H1 (cell line): ENCODE measurements at regions not wholly inside any gene's neighbourhood (a gene's known extent, or its start where the extent isn't known, plus 50 kb on each side); places are given as distances from the start of the nearest gene placed in this dataset.

Experiments used
- CTCF ChIA-PET: fragments of 300-600 bp; sonication (Branson Sonifier 250); formaldehyde crosslinking; loops from one replicate; lab custom pipeline; 2021; ENCODE audit not compliant: partially characterized antibody; lab: Charles Lee
- POLR2A ChIA-PET: fragments of 300-600 bp; sonication (Branson Sonifier 250); formaldehyde crosslinking; loops from one replicate; lab custom pipeline; 2021; ENCODE audit warnings: inconsistent platforms; ENCODE audit not compliant: partially characterized antibody; lab: Charles Lee
- DNase-seq, 2 experiments: peaks; one replicate each; pipeline versions ENCODE4 v3.0.0 to v3.0.0-alpha.2; 2010 to 2022; ENCODE audit warnings: low spot score in 2 of 2, low read depth in 1 of 2, mixed read lengths in 1 of 2
- FAIRE-seq: peaks from 2 replicates; lab custom pipeline; 2011; peaks lifted over from hg19 to GRCh38; lab: Jason Lieb, UNC
- H2AFZ ChIP-seq: 2 replicates; pipeline ENCODE4 v1.8.1; 2012; ENCODE audit warnings: low read length, inconsistent platforms
- H2AK5ac ChIP-seq: 2 replicates; pipeline ENCODE4 v1.6.1; 2013; ENCODE audit warnings: low read depth, low read length
- H2BK120ac ChIP-seq: replicated peaks from 2 replicates; pipeline ENCODE3; 2013; ENCODE audit warnings: low read depth, low read length, inconsistent platforms
- H2BK12ac ChIP-seq: 2 replicates; pipeline ENCODE4 v1.6.1; 2013; ENCODE audit warnings: low read depth, low read length
- H2BK15ac ChIP-seq: 2 replicates; pipeline ENCODE4 v1.6.1; 2013; ENCODE audit warnings: low read length
- H2BK20ac ChIP-seq: 2 replicates; pipeline ENCODE4 v1.6.1; 2013; ENCODE audit warnings: low read length
- H2BK5ac ChIP-seq: 2 replicates; pipeline ENCODE4 v1.6.1; 2013; ENCODE audit warnings: low read depth, low read length
- H3K14ac ChIP-seq: 2 replicates; pipeline ENCODE4 v1.6.1; 2013; ENCODE audit warnings: inconsistent platforms; ENCODE audit not compliant: insufficient read length
- H3K18ac ChIP-seq: 2 replicates; pipeline ENCODE4 v1.6.1; 2013; ENCODE audit warnings: low read length; ENCODE audit errors: extremely low read depth
- H3K23ac ChIP-seq: 2 replicates; pipeline ENCODE4 v1.6.1; 2013; ENCODE audit warnings: inconsistent platforms; ENCODE audit not compliant: insufficient read length
- H3K23me2 ChIP-seq: 2 replicates; pipeline ENCODE4 v1.6.1; 2013; ENCODE audit warnings: low read depth, low read length
- H3K27ac ChIP-seq: 2 replicates; pipeline ENCODE4 v1.6.1; 2011; ENCODE audit warnings: low read depth, low read length, inconsistent platforms
- H3K27me3 ChIP-seq, 4 experiments: replicated peaks in 1 of 4; 1 replicate in 1 of 4; 2 replicates in 3 of 4; pipeline versions ENCODE4 v1.6.1 to v1.8.1; 2011 to 2013; ENCODE audit warnings: low read length in 3 of 4, mild to moderate bottlenecking in 3 of 4, inconsistent platforms in 2 of 4, mixed read lengths in 2 of 4, moderate library complexity in 1 of 4; ENCODE audit not compliant: control insufficient read depth in 3 of 4, insufficient read depth in 3 of 4; ENCODE audit errors: extremely low read depth in 1 of 4
- H3K36me3 ChIP-seq, 4 experiments: 2 replicates each; pipeline versions ENCODE4 v1.6.1 to v1.8.1; 2011 to 2013; ENCODE audit warnings: mild to moderate bottlenecking in 4 of 4, low read length in 3 of 4, moderate library complexity in 2 of 4, control low read depth in 1 of 4, inconsistent platforms in 1 of 4; ENCODE audit not compliant: insufficient read depth in 4 of 4, control insufficient read depth in 2 of 4
- H3K4ac ChIP-seq: replicated peaks from 2 replicates; pipeline ENCODE3; 2013; ENCODE audit warnings: low read length, low read depth, mixed read lengths, inconsistent platforms; ENCODE audit not compliant: insufficient read length
- H3K4me1 ChIP-seq, 4 experiments: replicated peaks in 1 of 4; 1 replicate in 1 of 4; 2 replicates in 3 of 4; pipeline versions ENCODE4 v1.6.1 to v1.8.1; 2011 to 2013; ENCODE audit warnings: low read length in 3 of 4, inconsistent platforms in 2 of 4, mixed read lengths in 1 of 4; ENCODE audit not compliant: insufficient read depth in 4 of 4, control insufficient read depth in 3 of 4
- H3K4me2 ChIP-seq, 2 experiments: 2 replicates each; pipeline versions ENCODE4 v1.6.1 to v1.8.1; 2011 to 2013; ENCODE audit warnings: low read depth in 2 of 2, low read length in 2 of 2, control low read depth in 1 of 2, inconsistent platforms in 1 of 2, mild to moderate bottlenecking in 1 of 2; ENCODE audit not compliant: insufficient read depth in 1 of 2
- H3K4me3 ChIP-seq, 4 experiments: fragments of 200-600, 300-600 bp in 1 of 4; sonication (generic), shearing (Covaris generic), sonication (Bioruptor Twin) in 1 of 4; 2 replicates each; pipeline versions ENCODE4 v1.5.1 to v1.8.1; 2011 to 2016; ENCODE audit warnings: low read length in 4 of 4, low read depth in 3 of 4, control low read depth in 2 of 4, inconsistent platforms in 2 of 4, mild to moderate bottlenecking in 2 of 4, mixed read lengths in 1 of 4, moderate library complexity in 1 of 4; ENCODE audit not compliant: insufficient read depth in 2 of 4; ENCODE audit errors: extremely low read depth in 1 of 4
- H3K56ac ChIP-seq: replicated peaks from 2 replicates; pipeline ENCODE3; 2013; ENCODE audit warnings: low read depth, mild to moderate bottlenecking, mixed read lengths, low read length, inconsistent platforms; ENCODE audit not compliant: insufficient read length
- H3K79me1 ChIP-seq: 2 replicates; pipeline ENCODE4 v1.6.1; 2013; ENCODE audit warnings: low read depth, low read length, control low read depth
- H3K79me2 ChIP-seq, 2 experiments: 2 replicates each; pipeline versions ENCODE4 v1.6.1 to v1.8.1; 2012 to 2013; ENCODE audit warnings: low read length in 2 of 2, mild to moderate bottlenecking in 2 of 2, inconsistent platforms in 1 of 2; ENCODE audit not compliant: insufficient read depth in 2 of 2, control insufficient read depth in 1 of 2
- H3K9ac ChIP-seq, 4 experiments: replicated peaks in 1 of 4; 1 replicate in 1 of 4; 2 replicates in 3 of 4; pipeline versions ENCODE4 v1.6.1 to v1.8.1; 2011 to 2013; ENCODE audit warnings: low read depth in 3 of 4, low read length in 3 of 4, control low read depth in 2 of 4, mild to moderate bottlenecking in 2 of 4, moderate library complexity in 2 of 4, inconsistent platforms in 1 of 4; ENCODE audit errors: extremely low read depth in 1 of 4
- H3K9me3 ChIP-seq, 2 experiments: 2 replicates each; pipeline versions ENCODE4 v1.6.1 to v1.8.1; 2012 to 2013; ENCODE audit warnings: mild to moderate bottlenecking in 2 of 2, moderate library complexity in 2 of 2, control low read depth in 1 of 2, inconsistent platforms in 1 of 2, low read depth in 1 of 2, low read length in 1 of 2, mixed read lengths in 1 of 2; ENCODE audit not compliant: insufficient read depth in 2 of 2
- H4K20me1 ChIP-seq, 2 experiments: replicated peaks in 1 of 2; 2 replicates each; pipeline versions ENCODE3 to v1.8.1; 2011 to 2013; ENCODE audit warnings: inconsistent platforms in 2 of 2, low read length in 2 of 2, mild to moderate bottlenecking in 1 of 2; ENCODE audit not compliant: insufficient read depth in 2 of 2, control insufficient read depth in 1 of 2
- H4K5ac ChIP-seq: 2 replicates; pipeline ENCODE4 v1.6.1; 2013; ENCODE audit warnings: low read length, low read depth, mixed read lengths, inconsistent platforms; ENCODE audit not compliant: insufficient read length
- H4K8ac ChIP-seq: 2 replicates; pipeline ENCODE4 v1.8.0; 2013; ENCODE audit warnings: mild to moderate bottlenecking, moderate library complexity, low read length, inconsistent platforms; ENCODE audit not compliant: insufficient read depth; ENCODE audit errors: extremely low read depth
- H4K91ac ChIP-seq: replicated peaks from 2 replicates; pipeline ENCODE3; 2013; ENCODE audit warnings: low read length, mixed read lengths, inconsistent platforms; ENCODE audit not compliant: insufficient read length
- ATF2 ChIP-seq: IDR thresholded peaks from 2 replicates; pipeline ENCODE4 v1.6.1; 2012; ENCODE audit warnings: low read length, inconsistent platforms
- ATF3 ChIP-seq: IDR thresholded peaks from 2 replicates; pipeline ENCODE4 v1.6.1; 2011; ENCODE audit warnings: low read depth, mild to moderate bottlenecking, low read length; ENCODE audit not compliant: insufficient read depth
- EZH2 ChIP-seq: fragments of 200-600 bp; sonication (generic); IDR thresholded peaks from 2 replicates; pipeline ENCODE4 v1.7.1; 2012; ENCODE audit warnings: low read depth, mild to moderate bottlenecking, moderate library complexity, low read length, inconsistent platforms; ENCODE audit not compliant: severe bottlenecking
- KDM5A ChIP-seq: fragments of 200-600 bp; IDR thresholded peaks from 2 replicates; pipeline ENCODE4 v1.7.1; 2012; ENCODE audit warnings: mild to moderate bottlenecking, low read length, inconsistent platforms, mixed read lengths
- MAFK ChIP-seq: IDR thresholded peaks from 2 replicates; pipeline ENCODE4 v1.6.1; 2012; ENCODE audit warnings: low read depth, mild to moderate bottlenecking, improper control_type of control experiment, low read length
- RAD21 ChIP-seq, 2 experiments: IDR thresholded peaks in 1 of 2; conservative IDR thresholded peaks in 1 of 2; 2 replicates each; pipeline ENCODE4 v1.6.1; 2011; ENCODE audit warnings: low read depth in 2 of 2, low read length in 2 of 2, improper control_type of control experiment in 1 of 2, inconsistent platforms in 1 of 2, mild to moderate bottlenecking in 1 of 2, moderate library complexity in 1 of 2
- RNF2 ChIP-seq: fragments of 200-900, 300-1000 bp; sonication (generic); IDR thresholded peaks from 2 replicates; pipeline ENCODE4 v1.7.1; 2016; ENCODE audit warnings: borderline replicate concordance, low read depth, mild to moderate bottlenecking, antibody characterized with exemption, low read length; ENCODE audit not compliant: poor library complexity, severe bottlenecking; ENCODE audit errors: missing control alignments
- SIRT6 ChIP-seq: IDR thresholded peaks from one replicate; pipeline ENCODE4 v1.7.1; 2012; ENCODE audit warnings: low read length, inconsistent platforms
- SP2 ChIP-seq: IDR thresholded peaks from 2 replicates; pipeline ENCODE4 v1.6.1; 2012; ENCODE audit warnings: mild to moderate bottlenecking, low read length, inconsistent platforms
- TAF7 ChIP-seq: optimal IDR thresholded peaks from 2 replicates; pipeline ENCODE3; 2011; ENCODE audit warnings: low read depth, mild to moderate bottlenecking, inconsistent platforms, low read length, moderate library complexity, borderline replicate concordance
- WGBS, 2 experiments: shearing (Covaris generic) in 1 of 2; methylation state at CpG; one replicate each; pipeline versions ENCODE4 v1.1.6 to v1.1.7; 2013 to 2015; ENCODE audit warnings: low lambda C conversion rate in 2 of 2, mixed read lengths in 2 of 2, inconsistent platforms in 1 of 2, low coverage in 1 of 2, missing lambda C conversion rate in 1 of 2; ENCODE audit not compliant: insufficient replicate concordance in 2 of 2, insufficient coverage in 1 of 2, insufficient read length in 1 of 2; ENCODE audit errors: extremely low coverage in 1 of 2, missing lambda C conversion rate in 1 of 2; 5-methylcytosine and 5-hydroxymethylcytosine counted together
- TF ChIP-seq, protein P1 (sequence below): IDR thresholded peaks from 2 replicates; pipeline ENCODE4 v1.6.1; 2012; ENCODE audit warnings: inconsistent platforms

DNA sequence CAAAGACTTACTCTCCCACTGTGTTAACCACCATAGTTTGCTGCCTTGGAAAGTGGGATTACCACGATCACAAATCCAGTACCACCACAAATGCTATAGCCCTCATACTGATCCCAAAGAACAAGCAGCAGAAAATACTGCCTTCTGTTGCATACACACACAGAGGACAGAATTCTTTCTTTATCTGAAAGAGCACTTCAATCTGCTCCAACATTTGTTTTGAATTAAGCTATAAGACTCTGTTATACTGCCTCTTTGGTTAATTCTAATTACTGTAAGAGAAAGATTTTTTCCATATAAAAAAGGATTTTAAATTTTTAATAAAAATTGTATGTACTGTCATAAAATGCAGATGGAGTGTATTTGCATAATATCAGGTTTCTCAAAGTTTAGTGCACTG, 69.8 kb downstream of the YIPF5 start:
- no peak overlapping the region for H4K91ac ChIP-seq
- H3K18ac ChIP-seq, result no peak overlapping the region
- H4K5ac ChIP-seq, result no peak overlapping the region
- no peak overlapping the region for H3K23ac ChIP-seq
- ChIA-PET POLR2A (interaction anchor here (1.6 kb wide), 1 partner anchor 20 kb away, joined by 3 read pairs; no protein-coding TSS in a partner anchor), CTCF (interaction anchor here (0.6 kb wide), 2 partner anchors 138 to 1238 kb away, joined by 4 to 8 read pairs; no protein-coding TSS in a partner anchor)
- H2BK15ac ChIP-seq, result no peak overlapping the region
- H4K20me1 ChIP-seq, result no peaks in the 10 kb centered on the region
- no peaks in the 10 kb centered on the region for H3K9me3 ChIP-seq
- no peak overlapping the region for H2BK12ac ChIP-seq
- H3K79me2 ChIP-seq, result no peaks in the 10 kb centered on the region
- no peaks in the 10 kb centered on the region for H3K79me1 ChIP-seq
- H3K36me3 ChIP-seq, result no peaks in the 10 kb centered on the region
- FAIRE-seq (no peak), DNase-seq (no peak)
- H3K4me3 ChIP-seq, result no peak overlapping the region
- H3K23me2 ChIP-seq, result no peaks in the 10 kb centered on the region
- WGBS, 2 experiments, result 72% methylated on average over 1 of the region's 1 CpG; no CpG with 5 or more reads in 1 of the 2 experiments
- no peak overlapping the region for H3K9ac ChIP-seq
- H2BK5ac ChIP-seq, result no peak overlapping the region
- H2AK5ac ChIP-seq, result no peak overlapping the region
- H2AFZ ChIP-seq, result no peak overlapping the region
- no peak overlapping the region for H2BK120ac ChIP-seq
- no peak overlapping the region for H3K4me2 ChIP-seq
- no peak overlapping the region for H3K56ac ChIP-seq
- no peak overlapping the region for H3K27ac ChIP-seq
- H3K27me3 ChIP-seq, result peaks cover 0 to 1% (median 0%) of the 10 kb centered on the region in 4 experiments; a peak in 2 of 7 replicates
- H3K4ac ChIP-seq, result no peak overlapping the region
- no peak overlapping the region for H2BK20ac ChIP-seq
- no peak overlapping the region for H4K8ac ChIP-seq
- no peak overlapping the region for H3K14ac ChIP-seq
- no peaks in the 10 kb centered on the region; a peak in 1 of 7 replicates for H3K4me1 ChIP-seq
- TF ChIP-seq SP2 (no peak), EZH2 (no peak), TAF7 (no peak), SIRT6 (no peak), MAFK (no peak), KDM5A (no peak), ATF3 (no peak), RAD21 (IDR thresholded peaks at IDR 0.05 in 1 of 2, conservative IDR thresholded peaks at IDR 0.05 in 1 of 2; ENCODE audit: low read depth in 2 of 2, low read length in 2 of 2) (no peak), ATF2 (no peak), RNF2 (no peak)
- TF ChIP-seq, protein P1, sequence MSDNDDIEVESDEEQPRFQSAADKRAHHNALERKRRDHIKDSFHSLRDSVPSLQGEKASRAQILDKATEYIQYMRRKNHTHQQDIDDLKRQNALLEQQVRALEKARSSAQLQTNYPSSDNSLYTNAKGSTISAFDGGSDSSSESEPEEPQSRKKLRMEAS, result no peak
